ENCODE measurements at regions not wholly inside any gene's neighbourhood (a gene's known extent, or its start where the extent isn't known, plus 50 kb on each side); places are given as distances from the start of the nearest gene placed in this dataset.

GRCh38 chr12:47422611-47423010 lies 283.2 kb downstream of the RPAP3 start:
- Mint-ChIP-seq H3K4me1 (peaks cover 14 to 47% (median 30%) of the 10 kb centered on the region in 3 donors), H3K4me3 (no peak overlapping the region), H3K27ac (no peak overlapping the region), H3K9me3 (peaks cover 0 to 6% (median 0%) of the 10 kb centered on the region in 3 donors), H3K27me3 (no peaks in the 10 kb centered on the region), H3K36me3 (peaks cover 17% of the 10 kb centered on the region)
- H3K36me3 ChIP-seq (ENCODE audit: control insufficient read depth in 2 of 2, extremely low read depth in 1 of 2, insufficient read depth in 1 of 2, low read length in 1 of 2): no peaks in the 10 kb centered on the region
- no peak overlapping the region for H3K27ac ChIP-seq (ENCODE audit: low read length)
- no peak overlapping the region for H3K4me3 ChIP-seq (ENCODE audit: control insufficient read depth in 1 of 2, extremely low read depth in 1 of 2, low read length in 1 of 2)
- peaks cover 0 to 3% of the 10 kb centered on the region in 2 experiments for H3K4me1 ChIP-seq (ENCODE audit: control insufficient read depth in 1 of 2, extremely low read depth in 1 of 2, insufficient read depth in 2 of 2, low read length in 2 of 2)
- no peak for DNase-seq
- no peaks in the 10 kb centered on the region for H3K9me3 ChIP-seq
- POLR2A ChIA-PET: no interaction called here
- WGBS (ENCODE audit: insufficient coverage): 57% methylated on average over 1 of the region's 2 CpGs
- peaks cover 0 to 2% of the 10 kb centered on the region in 2 experiments for H3K27me3 ChIP-seq (replicated peaks in 1 of 2; ENCODE audit: control insufficient read depth in 2 of 2, extremely low read depth in 1 of 2, insufficient read depth in 2 of 2, low read length in 1 of 2)
- no peak for ATAC-seq (replicated peaks in 1 of 4)
- CTCF ChIA-PET: no interaction called here

- WGBS (ENCODE audit: insufficient coverage): no CpG with 5 or more reads among the region's 2 CpGs
- Histone ChIP-seq H3K36me3 (ENCODE audit: control insufficient read depth in 2 of 2, extremely low read depth in 1 of 2, insufficient read depth in 1 of 2, low read length in 1 of 2) (no peaks in the 10 kb centered on the region), H3K27ac (ENCODE audit: low read length) (no peak overlapping the region), H3K4me3 (ENCODE audit: control insufficient read depth in 1 of 2, extremely low read depth in 1 of 2, low read length in 1 of 2) (no peak overlapping the region), H3K27me3 (replicated peaks in 1 of 2; ENCODE audit: control insufficient read depth in 2 of 2, extremely low read depth in 1 of 2, insufficient read depth in 2 of 2, low read length in 1 of 2) (peaks cover 0 to 2% of the 10 kb centered on the region in 2 experiments), H3K4me1 (ENCODE audit: control insufficient read depth in 1 of 2, extremely low read depth in 1 of 2, insufficient read depth in 2 of 2, low read length in 2 of 2) (no peaks in the 10 kb centered on the region), H3K9me3 (no peaks in the 10 kb centered on the region)
- H3K9me3 Mint-ChIP-seq: no peaks in the 10 kb centered on the region
- H3K27me3 Mint-ChIP-seq: no peaks in the 10 kb centered on the region
- peaks cover 21% of the 10 kb centered on the region for H3K36me3 Mint-ChIP-seq
- DNase-seq: no peak
- no peak overlapping the region for H3K27ac Mint-ChIP-seq
- no peak overlapping the region for H3K4me3 Mint-ChIP-seq
- ATAC-seq (replicated peaks in 1 of 4): no peak
- H3K4me1 Mint-ChIP-seq: peaks cover 7 to 36% (median 22%) of the 10 kb centered on the region in 3 donors
- CTCF ChIA-PET: interaction anchor here in 1 of 2 donors (0.9 kb wide), 1 partner anchor 348 kb away, joined by 3 read pairs; no protein-coding TSS in a partner anchor
- POLR2A ChIA-PET: no interaction called here
Measured at GRCh38 chr12:47419497-47419896, 286.3 kb downstream of the RPAP3 start.

- POLR2A ChIA-PET: no interaction called here
- WGBS (ENCODE audit: insufficient coverage): 88% methylated on average over 1 of the region's 1 CpG
- peaks cover 18 to 37% (median 35%) of the 10 kb centered on the region in 3 donors for H3K4me1 Mint-ChIP-seq
Measured at GRCh38 chr12:47417955-47418354, 287.9 kb downstream of the RPAP3 start.

GRCh38 chr12:47417121-47417520 lies 288.7 kb downstream of the RPAP3 start:
- Mint-ChIP-seq H3K27me3 (no peaks in the 10 kb centered on the region), H3K4me3 (no peak overlapping the region), H3K27ac (no peak overlapping the region), H3K9me3 (no peaks in the 10 kb centered on the region), H3K4me1 (peaks cover 26 to 39% (median 37%) of the 10 kb centered on the region in 3 donors), H3K36me3 (peaks cover 11% of the 10 kb centered on the region)
- CTCF ChIA-PET: no interaction called here
- Histone ChIP-seq H3K4me1 (ENCODE audit: control insufficient read depth in 1 of 2, extremely low read depth in 1 of 2, insufficient read depth in 2 of 2, low read length in 2 of 2) (peaks cover 3 to 14% of the 10 kb centered on the region in 2 experiments), H3K36me3 (ENCODE audit: control insufficient read depth in 2 of 2, extremely low read depth in 1 of 2, insufficient read depth in 1 of 2, low read length in 1 of 2) (no peaks in the 10 kb centered on the region), H3K9me3 (no peaks in the 10 kb centered on the region), H3K27ac (ENCODE audit: low read length) (no peak overlapping the region), H3K4me3 (ENCODE audit: control insufficient read depth in 1 of 2, extremely low read depth in 1 of 2, low read length in 1 of 2) (no peak overlapping the region), H3K27me3 (replicated peaks in 1 of 2; ENCODE audit: control insufficient read depth in 2 of 2, extremely low read depth in 1 of 2, insufficient read depth in 2 of 2, low read length in 1 of 2) (no peaks in the 10 kb centered on the region)
- POLR2A ChIA-PET: no interaction called here
- WGBS (ENCODE audit: insufficient coverage): 83% methylated on average over 2 of the region's 6 CpGs
- ATAC-seq (replicated peaks in 1 of 4): no peak
- DNase-seq: no peak

More at GRCh38 chr12:47417955-47418354, 287.9 kb downstream of the RPAP3 start:
- Mint-ChIP-seq H3K36me3 (peaks cover 15% of the 10 kb centered on the region), H3K9me3 (no peaks in the 10 kb centered on the region), H3K4me3 (no peak overlapping the region), H3K27ac (no peak overlapping the region), H3K27me3 (no peaks in the 10 kb centered on the region)
- Histone ChIP-seq H3K4me3 (ENCODE audit: control insufficient read depth in 1 of 2, extremely low read depth in 1 of 2, low read length in 1 of 2) (no peak overlapping the region), H3K9me3 (no peaks in the 10 kb centered on the region), H3K36me3 (ENCODE audit: control insufficient read depth in 2 of 2, extremely low read depth in 1 of 2, insufficient read depth in 1 of 2, low read length in 1 of 2) (no peaks in the 10 kb centered on the region), H3K27ac (ENCODE audit: low read length) (no peak overlapping the region), H3K27me3 (replicated peaks in 1 of 2; ENCODE audit: control insufficient read depth in 2 of 2, extremely low read depth in 1 of 2, insufficient read depth in 2 of 2, low read length in 1 of 2) (no peaks in the 10 kb centered on the region), H3K4me1 (ENCODE audit: control insufficient read depth in 1 of 2, extremely low read depth in 1 of 2, insufficient read depth in 2 of 2, low read length in 2 of 2) (peaks cover 0 to 6% of the 10 kb centered on the region in 2 experiments)
- ATAC-seq (replicated peaks in 1 of 4) (no peak), DNase-seq (no peak)
- CTCF ChIA-PET: no interaction called here

GRCh38 chr12:47415054-47415453 lies 290.8 kb downstream of the RPAP3 start:
- H3K27me3 Mint-ChIP-seq: no peaks in the 10 kb centered on the region
- peaks cover 19 to 35% of the 10 kb centered on the region in 2 experiments for H3K4me1 ChIP-seq (ENCODE audit: control insufficient read depth in 1 of 2, extremely low read depth in 1 of 2, insufficient read depth in 2 of 2, low read length in 2 of 2)
- H3K27me3 ChIP-seq (replicated peaks in 1 of 2; ENCODE audit: control insufficient read depth in 2 of 2, extremely low read depth in 1 of 2, insufficient read depth in 2 of 2, low read length in 1 of 2): no peaks in the 10 kb centered on the region
- no peak for DNase-seq
- ChIA-PET POLR2A (no interaction called here), CTCF (interaction anchor here in 1 of 2 donors (0.6 kb wide), 1 partner anchor 417 kb away, joined by 3 read pairs; no protein-coding TSS in a partner anchor)
- H3K4me1 Mint-ChIP-seq: peaks cover 46 to 57% (median 57%) of the 10 kb centered on the region in 3 donors
- H3K9me3 Mint-ChIP-seq: no peaks in the 10 kb centered on the region
- H3K27ac ChIP-seq (ENCODE audit: low read length): no peak overlapping the region
- H3K36me3 Mint-ChIP-seq: peaks cover 10% of the 10 kb centered on the region
- no peak overlapping the region for H3K4me3 Mint-ChIP-seq
- WGBS (ENCODE audit: insufficient coverage): 22% methylated on average over 3 of the region's 4 CpGs
- H3K9me3 ChIP-seq: no peaks in the 10 kb centered on the region
- H3K4me3 ChIP-seq (ENCODE audit: control insufficient read depth in 1 of 2, extremely low read depth in 1 of 2, low read length in 1 of 2): no peak overlapping the region
- H3K27ac Mint-ChIP-seq: no peak overlapping the region
- no peaks in the 10 kb centered on the region for H3K36me3 ChIP-seq (ENCODE audit: control insufficient read depth in 2 of 2, extremely low read depth in 1 of 2, insufficient read depth in 1 of 2, low read length in 1 of 2)
- ATAC-seq (replicated peaks in 1 of 4): no peak

GRCh38 chr12:47414511-47414910 lies 291.3 kb downstream of the RPAP3 start:
- no peaks in the 10 kb centered on the region for H3K9me3 Mint-ChIP-seq
- H3K4me3 Mint-ChIP-seq: no peak overlapping the region
- ChIA-PET CTCF (interaction anchor here in 1 of 2 donors (0.7 to 1.0 kb wide), 2 partner anchors 222 to 381 kb away, joined by 3 to 4 read pairs; no protein-coding TSS in a partner anchor), POLR2A (interaction anchor here in 1 of 2 donors (0.7 kb wide), 1 partner anchor 1683 kb away, joined by 3 read pairs; no protein-coding TSS in a partner anchor)
- DNase-seq (peak in 6 of 35 experiments; percentile 10 to 24 (median 16)), ATAC-seq (replicated peaks in 1 of 4) (no peak)
- no peaks in the 10 kb centered on the region for H3K27me3 Mint-ChIP-seq
- Histone ChIP-seq H3K4me1 (ENCODE audit: control insufficient read depth in 1 of 2, extremely low read depth in 1 of 2, insufficient read depth in 2 of 2, low read length in 2 of 2) (peaks cover 22 to 40% of the 10 kb centered on the region in 2 experiments), H3K27ac (ENCODE audit: low read length) (no peak overlapping the region), H3K36me3 (ENCODE audit: control insufficient read depth in 2 of 2, extremely low read depth in 1 of 2, insufficient read depth in 1 of 2, low read length in 1 of 2) (no peaks in the 10 kb centered on the region), H3K9me3 (no peaks in the 10 kb centered on the region), H3K4me3 (ENCODE audit: control insufficient read depth in 1 of 2, extremely low read depth in 1 of 2, low read length in 1 of 2) (no peak overlapping the region), H3K27me3 (replicated peaks in 1 of 2; ENCODE audit: control insufficient read depth in 2 of 2, extremely low read depth in 1 of 2, insufficient read depth in 2 of 2, low read length in 1 of 2) (no peaks in the 10 kb centered on the region)
- H3K27ac Mint-ChIP-seq: peak overlapping the region in 1 of 2 donors; percentile 65
- H3K4me1 Mint-ChIP-seq: peaks cover 51 to 61% (median 58%) of the 10 kb centered on the region in 3 donors
- 80% methylated on average over 2 of the region's 3 CpGs for WGBS (ENCODE audit: insufficient coverage)
- peaks cover 4% of the 10 kb centered on the region for H3K36me3 Mint-ChIP-seq

Data from T-cell (primary cell).